ENCODE measurements at regions not wholly inside any gene's neighbourhood (a gene's known extent, or its start where the extent isn't known, plus 50 kb on each side); places are given as distances from the start of the nearest gene placed in this dataset.

- TF ChIP-seq, protein P1, sequence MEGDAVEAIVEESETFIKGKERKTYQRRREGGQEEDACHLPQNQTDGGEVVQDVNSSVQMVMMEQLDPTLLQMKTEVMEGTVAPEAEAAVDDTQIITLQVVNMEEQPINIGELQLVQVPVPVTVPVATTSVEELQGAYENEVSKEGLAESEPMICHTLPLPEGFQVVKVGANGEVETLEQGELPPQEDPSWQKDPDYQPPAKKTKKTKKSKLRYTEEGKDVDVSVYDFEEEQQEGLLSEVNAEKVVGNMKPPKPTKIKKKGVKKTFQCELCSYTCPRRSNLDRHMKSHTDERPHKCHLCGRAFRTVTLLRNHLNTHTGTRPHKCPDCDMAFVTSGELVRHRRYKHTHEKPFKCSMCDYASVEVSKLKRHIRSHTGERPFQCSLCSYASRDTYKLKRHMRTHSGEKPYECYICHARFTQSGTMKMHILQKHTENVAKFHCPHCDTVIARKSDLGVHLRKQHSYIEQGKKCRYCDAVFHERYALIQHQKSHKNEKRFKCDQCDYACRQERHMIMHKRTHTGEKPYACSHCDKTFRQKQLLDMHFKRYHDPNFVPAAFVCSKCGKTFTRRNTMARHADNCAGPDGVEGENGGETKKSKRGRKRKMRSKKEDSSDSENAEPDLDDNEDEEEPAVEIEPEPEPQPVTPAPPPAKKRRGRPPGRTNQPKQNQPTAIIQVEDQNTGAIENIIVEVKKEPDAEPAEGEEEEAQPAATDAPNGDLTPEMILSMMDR (IDR thresholded peaks at IDR 0.05; ENCODE audit: insufficient read depth, low read length), result no peak
- no peak for TF ChIP-seq POLR2AphosphoS5 (IDR thresholded peaks at IDR 0.05; ENCODE audit: low read depth)
Measured at GRCh38 chr15:88326924-88327323, 70.4 kb upstream of the NTRK3 start.

Measured in HL-60 (cell line).